Natural killer cell treated with Interleukin-12 subunit alpha and Interleukin-12 subunit beta and Interleukin-15 and Interleukin-18, amount 100 ng/mL, for 72 hours (primary cell): ENCODE measurements at regions not wholly inside any gene's neighbourhood (a gene's known extent, or its start where the extent isn't known, plus 50 kb on each side); places are given as distances from the start of the nearest gene placed in this dataset.
"Not testable (repeated sequence)": the region's sequence is repeated elsewhere in the genome, so short reads cannot be mapped to it uniquely, and the experiment has no call there.

ENCODE experiments used
- ATAC-seq, 2 donors: fragments of 150-1000 bp; cut with Tn5 transposase in 1 of 2; sonication (Bioruptor Pico), chemical (Tn5 transposase) in 1 of 2; 2 replicates each; pipeline ENCODE4 v1.10.0; 2021
- DNase-seq: peaks from one replicate; pipeline ENCODE4 v3.0.0; 2022; ENCODE audit warnings: low spot score
- H3K27ac Mint-ChIP-seq, 2 donors: 1 replicate in 1 of 2; 2 replicates in 1 of 2; pipeline ENCODE4 v1.8.0; 2022; ENCODE audit warnings: mixed read lengths in 2 of 2, mild to moderate bottlenecking in 1 of 2, moderate library complexity in 1 of 2
- H3K27me3 Mint-ChIP-seq, 2 donors: 1 replicate in 1 of 2; 2 replicates in 1 of 2; pipeline ENCODE4 v1.8.0; 2022; ENCODE audit warnings: mixed read lengths in 2 of 2
- H3K36me3 Mint-ChIP-seq: one replicate; pipeline ENCODE4 v1.8.0; 2022; ENCODE audit warnings: mixed read lengths
- H3K4me1 Mint-ChIP-seq, 2 donors: 1 replicate in 1 of 2; 2 replicates in 1 of 2; pipeline ENCODE4 v1.8.0; 2022; ENCODE audit warnings: low read depth in 2 of 2, mixed read lengths in 2 of 2, mild to moderate bottlenecking in 1 of 2
- H3K4me3 Mint-ChIP-seq: one replicate; pipeline ENCODE4 v1.8.0; 2022; ENCODE audit warnings: mixed read lengths
- H3K9me3 Mint-ChIP-seq: 2 replicates; pipeline ENCODE4 v1.8.0; 2022; ENCODE audit warnings: mixed read lengths

DNA sequence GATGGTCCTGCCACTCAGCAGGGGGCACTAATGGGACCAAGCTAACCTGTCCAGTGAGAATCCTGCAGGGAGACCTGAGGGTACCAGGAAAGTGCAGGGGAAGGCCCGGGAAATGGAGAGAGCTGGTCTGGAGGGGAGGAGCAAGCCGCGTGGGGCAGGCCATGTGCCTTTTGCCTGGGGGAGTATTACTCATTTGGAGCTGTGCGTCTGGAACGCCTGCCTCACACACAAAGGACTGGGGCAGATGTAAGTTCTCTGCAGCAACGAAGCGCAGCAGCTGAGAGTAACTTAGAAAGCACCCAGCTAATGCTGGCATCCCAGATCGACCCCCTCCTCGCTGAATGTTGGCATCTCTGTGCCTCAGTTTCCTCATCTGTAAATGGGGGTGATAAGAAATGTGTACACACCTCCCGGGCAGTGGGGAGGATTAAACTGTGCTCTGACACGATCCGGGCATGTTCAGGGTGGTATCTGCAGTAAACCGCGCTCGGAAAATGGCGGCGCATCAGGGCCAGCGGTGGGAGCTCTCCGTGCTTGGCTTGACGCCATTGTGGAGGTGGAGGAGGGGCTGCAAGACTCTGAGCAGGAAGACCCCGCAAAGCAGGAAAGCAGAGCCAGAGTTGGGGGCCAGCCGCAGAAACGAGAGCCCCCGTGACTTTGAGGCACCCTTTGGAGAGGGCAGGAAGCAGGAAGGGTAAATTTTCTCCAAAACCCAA, 212.5 kb downstream of the NPHP4 start:
- Mint-ChIP-seq H3K4me3 (no peak overlapping the region), H3K9me3 (no peaks in the 10 kb centered on the region), H3K27me3 (peaks cover 0 to 4% of the 10 kb centered on the region in 2 donors), H3K4me1 (no peaks in the 10 kb centered on the region), H3K36me3 (no peaks in the 10 kb centered on the region), H3K27ac (no peak overlapping the region)
- no peak for ATAC-seq
- DNase-seq: no peak

DNA sequence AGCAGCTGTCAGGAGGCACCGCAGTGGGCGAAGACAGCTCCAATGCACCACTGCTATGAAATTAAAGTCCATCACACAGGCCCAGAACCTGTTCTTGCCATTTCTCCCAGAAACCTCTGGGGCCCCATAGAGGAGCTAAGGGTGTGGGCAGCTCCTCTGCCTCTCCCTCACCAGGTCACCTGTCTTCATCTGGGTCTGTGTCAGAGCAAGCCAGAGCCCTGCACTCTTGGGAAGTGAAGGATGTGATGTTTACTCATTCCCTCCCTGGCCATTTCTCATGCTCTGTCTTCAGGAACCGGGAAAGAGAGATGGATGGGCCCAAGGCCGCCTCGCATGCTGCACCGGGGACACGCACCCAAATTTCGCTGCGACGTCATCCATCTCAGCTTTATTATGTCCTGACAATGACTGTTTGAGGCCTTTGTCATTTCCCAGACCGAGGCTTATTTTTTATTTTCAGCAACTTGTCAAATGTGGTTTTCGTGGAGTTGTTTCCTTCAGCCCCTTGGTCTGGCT, 216.1 kb downstream of the NPHP4 start:
- H3K36me3 Mint-ChIP-seq: no peaks in the 10 kb centered on the region
- H3K9me3 Mint-ChIP-seq: no peaks in the 10 kb centered on the region
- no peak for DNase-seq
- H3K4me3 Mint-ChIP-seq: no peak overlapping the region
- no peaks in the 10 kb centered on the region for H3K4me1 Mint-ChIP-seq
- ATAC-seq: no peak
- no peak overlapping the region for H3K27ac Mint-ChIP-seq
- peaks cover 0 to 9% of the 10 kb centered on the region in 2 donors for H3K27me3 Mint-ChIP-seq

DNA sequence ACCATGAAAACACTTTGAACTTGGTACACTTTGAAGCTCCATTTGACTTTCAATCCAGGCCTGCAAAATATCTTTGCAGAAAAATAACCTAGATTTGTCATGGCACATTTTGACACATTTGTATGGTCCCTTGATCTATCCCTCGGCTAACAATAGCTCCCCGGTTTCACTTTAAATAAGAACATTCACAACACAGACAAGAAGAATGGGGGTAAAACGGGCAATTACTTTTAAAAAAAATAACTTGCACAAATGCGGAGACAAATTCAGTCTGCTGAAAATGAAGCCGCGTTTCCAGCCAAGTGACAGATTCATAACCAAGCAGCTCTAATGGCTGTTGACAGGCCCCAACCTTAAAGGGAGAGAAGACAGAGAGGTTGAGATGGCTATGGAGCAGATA, 218.2 kb downstream of the NPHP4 start:
- no peaks in the 10 kb centered on the region for H3K4me1 Mint-ChIP-seq

DNA sequence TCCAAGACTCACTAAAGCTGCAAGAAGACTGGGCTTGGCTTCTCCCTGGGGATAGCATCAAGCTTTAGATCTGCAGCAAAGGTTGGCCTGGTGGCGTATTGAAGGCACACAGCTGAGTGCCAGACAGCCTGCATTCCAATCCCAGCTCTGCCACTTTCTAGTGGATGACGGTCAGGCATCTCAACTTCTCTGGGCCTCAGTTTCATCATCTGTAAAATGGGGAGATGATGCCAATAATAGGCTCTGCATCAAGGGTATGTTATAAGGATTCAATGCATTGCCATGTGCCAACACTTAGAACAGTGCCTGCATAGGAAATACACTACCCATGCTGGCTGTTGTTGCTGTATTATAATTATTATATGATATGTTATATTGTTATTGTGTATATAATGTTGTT, 220.4 kb downstream of the NPHP4 start:
- no peaks in the 10 kb centered on the region for H3K36me3 Mint-ChIP-seq
- no peaks in the 10 kb centered on the region for H3K9me3 Mint-ChIP-seq
- DNase-seq: no peak
- no peak overlapping the region for H3K4me3 Mint-ChIP-seq
- ATAC-seq: no peak
- H3K27ac Mint-ChIP-seq: no peak overlapping the region
- no peaks in the 10 kb centered on the region for H3K4me1 Mint-ChIP-seq
- peaks cover 8 to 14% of the 10 kb centered on the region in 2 donors for H3K27me3 Mint-ChIP-seq

More for the DNA sequence above, 218.2 kb downstream of the NPHP4 start:
- no peaks in the 10 kb centered on the region for H3K9me3 Mint-ChIP-seq
- no peaks in the 10 kb centered on the region for H3K36me3 Mint-ChIP-seq
- no peak overlapping the region for H3K4me3 Mint-ChIP-seq
- H3K27ac Mint-ChIP-seq: no peak overlapping the region
- no peak for ATAC-seq
- no peak for DNase-seq
- H3K27me3 Mint-ChIP-seq: peaks cover 5 to 14% of the 10 kb centered on the region in 2 donors

DNA sequence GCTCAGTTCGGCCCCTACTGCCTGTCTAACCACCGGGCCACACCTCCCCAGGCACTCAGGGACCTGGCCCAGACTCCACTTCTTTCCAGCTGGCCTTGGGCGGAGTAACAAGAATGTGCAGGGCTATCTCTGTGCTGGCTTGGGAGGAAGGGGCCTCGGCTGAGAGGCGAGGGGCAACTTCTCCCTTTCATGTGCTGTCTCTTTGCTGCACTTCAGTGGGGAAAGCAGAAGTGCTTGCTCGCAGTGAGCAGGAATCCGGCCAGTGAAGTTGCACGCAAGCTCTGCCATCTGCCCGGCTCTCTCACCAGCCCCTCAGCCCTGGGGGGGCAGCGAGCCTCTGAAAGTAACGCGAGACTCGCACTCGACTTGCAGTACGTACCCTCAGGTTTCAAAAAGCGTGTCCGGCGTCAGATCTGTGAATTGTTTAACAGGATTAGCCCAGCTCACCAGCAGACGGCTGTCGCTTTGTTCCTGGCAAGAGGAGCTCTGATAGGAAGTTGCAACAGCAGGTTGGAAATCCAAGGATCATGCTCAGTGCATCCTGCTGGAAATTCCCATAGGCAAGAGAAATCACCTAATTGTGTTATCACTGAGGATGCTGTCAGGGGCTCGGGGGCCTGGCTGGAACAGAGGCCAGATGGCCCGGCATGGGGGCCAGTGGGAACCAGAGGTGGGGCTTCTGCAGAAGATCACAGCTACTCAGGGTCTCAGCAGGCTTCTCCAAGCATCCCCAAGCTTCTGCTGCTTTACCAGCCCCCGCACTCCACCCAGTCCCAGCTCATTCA, 221.1 kb downstream of the NPHP4 start:
- Mint-ChIP-seq H3K4me1 (no peaks in the 10 kb centered on the region), H3K36me3 (no peaks in the 10 kb centered on the region), H3K27ac (no peak overlapping the region), H3K27me3 (peaks cover 8 to 14% of the 10 kb centered on the region in 2 donors), H3K9me3 (no peaks in the 10 kb centered on the region), H3K4me3 (no peak overlapping the region)
- DNase-seq (no peak), ATAC-seq (no peak)

- ATAC-seq (no peak), DNase-seq (no peak)
- no peaks in the 10 kb centered on the region for H3K9me3 Mint-ChIP-seq
- no peak overlapping the region for H3K4me3 Mint-ChIP-seq
- H3K27me3 Mint-ChIP-seq: peaks cover 9 to 17% of the 10 kb centered on the region in 2 donors
- no peaks in the 10 kb centered on the region for H3K4me1 Mint-ChIP-seq
- H3K27ac Mint-ChIP-seq: no peak overlapping the region
- no peaks in the 10 kb centered on the region for H3K36me3 Mint-ChIP-seq
Observed at GRCh38 chr1:5769760-5770159, 222.5 kb downstream of the NPHP4 start.

GRCh38 chr1:5769146-5769545, 223.1 kb downstream of the NPHP4 start:
- peaks cover 7 to 21% of the 10 kb centered on the region in 2 donors for H3K27me3 Mint-ChIP-seq
- H3K27ac Mint-ChIP-seq: no peak overlapping the region
- no peak overlapping the region for H3K4me3 Mint-ChIP-seq
- H3K36me3 Mint-ChIP-seq: no peaks in the 10 kb centered on the region
- H3K4me1 Mint-ChIP-seq: no peaks in the 10 kb centered on the region
- H3K9me3 Mint-ChIP-seq: no peaks in the 10 kb centered on the region
- ATAC-seq (no peak), DNase-seq (no peak)

DNA sequence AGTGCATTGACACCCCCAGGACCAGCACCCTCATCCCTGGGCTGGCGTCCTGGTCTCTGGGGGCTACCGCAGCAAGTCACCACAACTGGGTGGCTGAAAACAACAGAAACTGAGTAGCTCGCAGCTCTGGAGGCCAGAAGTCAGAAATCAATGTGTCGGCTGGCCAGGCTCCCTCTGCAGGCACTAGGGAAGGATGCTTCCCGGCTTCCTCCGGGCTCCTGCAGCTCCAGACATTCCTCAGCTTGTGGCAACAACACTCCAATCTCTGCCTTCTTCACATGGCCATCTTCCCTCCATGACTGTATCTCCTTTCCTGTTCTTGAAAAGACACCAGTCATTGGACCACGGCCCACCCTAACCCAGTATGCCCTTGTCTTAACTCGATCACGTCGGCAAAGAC, 224.2 kb downstream of the NPHP4 start:
- Mint-ChIP-seq H3K27ac (no peak overlapping the region), H3K9me3 (no peaks in the 10 kb centered on the region), H3K4me3 (no peak overlapping the region), H3K27me3 (peaks cover 16 to 28% of the 10 kb centered on the region in 2 donors), H3K4me1 (no peaks in the 10 kb centered on the region), H3K36me3 (no peaks in the 10 kb centered on the region)
- DNase-seq: no peak
- ATAC-seq: no peak

- H3K4me3 Mint-ChIP-seq, H3K4me1 Mint-ChIP-seq, ATAC-seq, H3K27ac Mint-ChIP-seq, DNase-seq, H3K36me3 Mint-ChIP-seq, H3K9me3 Mint-ChIP-seq: not testable (repeated sequence)
- H3K27me3 Mint-ChIP-seq: peaks cover 20 to 30% of the 10 kb centered on the region in 2 donors
Observed at GRCh38 chr1:5766996-5767395, 225.2 kb downstream of the NPHP4 start.

DNA sequence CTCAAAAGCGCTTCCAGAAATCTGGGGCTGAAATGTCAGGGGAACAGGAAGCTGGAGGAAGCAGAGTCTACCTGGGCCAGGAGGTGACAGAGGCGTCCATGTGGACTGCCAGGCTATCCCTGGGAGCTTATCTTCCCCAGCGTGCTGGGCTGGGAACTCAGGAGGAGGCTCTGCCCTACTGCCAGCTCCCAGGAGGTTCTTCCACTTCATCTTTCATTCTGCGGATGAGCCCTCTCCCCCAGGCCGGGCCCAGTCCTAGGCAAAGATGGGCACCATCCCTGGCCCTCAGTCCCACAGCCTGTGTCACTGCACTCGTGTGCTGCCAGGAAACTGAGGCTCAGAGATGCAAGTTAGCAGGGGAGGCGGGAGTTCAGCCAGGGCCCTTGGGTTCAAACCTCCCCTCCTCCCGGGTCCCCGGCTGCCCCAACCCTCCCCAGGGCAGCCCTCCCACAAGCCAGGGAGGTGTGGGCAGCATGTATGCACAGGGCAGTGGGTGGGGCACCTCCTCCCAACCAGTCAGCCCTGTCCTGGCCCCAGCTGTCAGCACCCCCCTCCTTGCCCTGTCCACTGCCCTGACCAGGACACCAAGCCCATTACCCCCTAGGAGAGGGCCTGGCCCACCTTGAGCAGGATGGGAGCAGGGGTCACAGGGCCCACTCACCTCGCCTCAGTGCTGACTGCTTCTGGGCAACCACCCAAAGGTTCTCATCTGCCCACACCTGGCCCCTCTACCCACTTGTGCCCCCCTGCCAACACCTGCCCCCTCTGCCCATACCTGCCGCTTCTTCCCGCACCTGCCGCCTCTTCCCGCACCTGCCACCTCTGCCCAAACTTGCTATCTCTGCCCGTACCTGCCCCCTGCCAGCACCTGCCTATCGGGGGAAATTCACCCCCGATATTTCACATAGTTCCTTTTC, 226.0 kb downstream of the NPHP4 start:
- H3K27me3 Mint-ChIP-seq: peaks cover 22 to 30% of the 10 kb centered on the region in 2 donors
- no peaks in the 10 kb centered on the region for H3K4me1 Mint-ChIP-seq
- no peaks in the 10 kb centered on the region for H3K9me3 Mint-ChIP-seq
- no peak overlapping the region for H3K27ac Mint-ChIP-seq
- ATAC-seq (peak; percentile 32 to 38), DNase-seq (no peak)
- no peaks in the 10 kb centered on the region for H3K36me3 Mint-ChIP-seq
- H3K4me3 Mint-ChIP-seq: no peak overlapping the region

DNA sequence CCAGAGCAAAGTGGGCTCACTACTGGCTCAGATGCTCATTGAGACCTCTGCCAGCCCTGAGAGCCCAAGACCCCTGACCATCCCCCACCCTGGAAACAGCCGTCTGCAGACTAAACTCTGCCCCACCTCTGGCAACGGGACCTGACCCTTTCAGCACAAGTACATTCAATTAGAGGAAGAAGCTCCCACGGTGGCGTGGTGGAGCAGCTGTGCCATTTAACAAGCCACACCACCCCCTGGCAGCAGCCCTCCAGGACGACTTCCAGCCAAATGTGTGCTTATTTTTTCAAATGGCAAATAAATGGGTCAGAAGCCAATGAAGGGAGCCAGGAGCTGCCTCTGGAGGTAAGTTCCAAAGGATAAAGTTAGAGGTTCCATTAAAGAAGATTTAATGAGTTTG, 226.7 kb downstream of the NPHP4 start:
- Mint-ChIP-seq H3K9me3 (no peaks in the 10 kb centered on the region), H3K27ac (no peak overlapping the region), H3K36me3 (no peaks in the 10 kb centered on the region), H3K27me3 (peaks cover 19 to 27% of the 10 kb centered on the region in 2 donors), H3K4me1 (no peaks in the 10 kb centered on the region), H3K4me3 (no peak overlapping the region)
- ATAC-seq (no peak), DNase-seq (no peak)

DNA sequence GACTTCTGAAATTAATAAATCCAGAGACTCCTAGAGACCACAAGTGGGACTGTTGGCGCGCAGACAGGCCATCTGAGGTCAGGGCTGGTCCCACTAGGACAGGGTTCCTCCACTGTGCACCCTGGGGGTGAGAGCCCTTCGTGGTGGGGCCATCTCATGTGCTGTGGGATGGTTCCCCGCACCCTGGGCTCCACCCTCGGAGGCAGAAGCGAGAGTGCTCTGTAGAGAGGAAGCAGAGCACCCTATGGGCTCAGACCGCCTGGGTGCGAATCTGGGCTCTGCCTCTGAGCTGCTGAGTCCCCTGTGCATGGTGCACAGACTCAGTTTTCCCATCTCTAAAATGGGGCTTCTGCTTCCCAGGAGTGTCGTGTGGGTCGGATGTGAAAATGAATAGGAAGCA, 227.3 kb downstream of the NPHP4 start:
- Mint-ChIP-seq H3K36me3 (no peaks in the 10 kb centered on the region), H3K9me3 (no peaks in the 10 kb centered on the region), H3K4me1 (no peaks in the 10 kb centered on the region), H3K4me3 (no peak overlapping the region), H3K27me3 (peaks cover 21 to 27% of the 10 kb centered on the region in 2 donors), H3K27ac (no peak overlapping the region)
- ATAC-seq (peak in 1 of 2 donors; percentile 26), DNase-seq (no peak)

GRCh38 chr1:5764464-5764863, 227.8 kb downstream of the NPHP4 start:
- Mint-ChIP-seq H3K4me1 (no peaks in the 10 kb centered on the region), H3K27ac (no peak overlapping the region), H3K9me3 (no peaks in the 10 kb centered on the region), H3K4me3 (no peak overlapping the region), H3K36me3 (no peaks in the 10 kb centered on the region), H3K27me3 (peaks cover 21 to 29% of the 10 kb centered on the region in 2 donors)
- ATAC-seq (no peak), DNase-seq (no peak)
